ENCODE measurements at regions not wholly inside any gene's neighbourhood (a gene's known extent, or its start where the extent isn't known, plus 50 kb on each side); places are given as distances from the start of the nearest gene placed in this dataset.
"Not testable (repeated sequence)": the region's sequence is repeated elsewhere in the genome, so short reads cannot be mapped to it uniquely, and the experiment has no call there.

DNA sequence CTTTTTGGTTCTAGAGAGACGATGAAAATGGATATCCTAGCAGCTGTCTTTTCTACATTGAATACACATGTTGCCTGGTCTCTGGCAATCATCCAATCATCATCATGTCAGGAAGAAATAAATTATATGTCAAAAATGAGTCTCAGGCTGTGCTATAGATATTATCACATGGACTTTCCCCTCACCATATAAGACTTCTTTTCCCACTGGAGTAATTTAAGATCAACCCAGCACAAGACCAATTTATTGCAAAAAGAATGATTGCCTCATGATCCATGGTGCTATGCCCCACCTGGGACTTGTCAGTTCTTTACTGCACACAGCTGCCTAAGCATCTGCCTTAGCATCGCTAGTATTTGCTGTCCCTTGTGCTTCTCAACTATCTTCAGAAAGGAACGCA lies 783.7 kb upstream of the TMEFF2 start:
- DNase-seq (ENCODE audit: low spot score), result no peak
- intact Hi-C loops (cut with DNase I), result no loop called here
- no peak for ATAC-seq

GRCh38 chr2:192971981-192972380 lies 777.2 kb upstream of the TMEFF2 start:
- ATAC-seq (no peak), DNase-seq (ENCODE audit: low spot score) (no peak)
- intact Hi-C loops (cut with DNase I), result no loop called here

GRCh38 chr2:192969055-192969454 lies 774.3 kb upstream of the TMEFF2 start:
- intact Hi-C loops (cut with DNase I), result no loop called here
- ATAC-seq (no peak), DNase-seq (ENCODE audit: low spot score) (no peak)

- no peak for DNase-seq (ENCODE audit: low spot score)
- no peak for ATAC-seq
- intact Hi-C loops (cut with DNase I), result no loop called here
Measured at GRCh38 chr2:192960945-192961344, 766.2 kb upstream of the TMEFF2 start.

GRCh38 chr2:192958615-192959014 lies 763.9 kb upstream of the TMEFF2 start:
- DNase-seq (ENCODE audit: low spot score); intact Hi-C loops (cut with DNase I): not testable (repeated sequence)

DNA sequence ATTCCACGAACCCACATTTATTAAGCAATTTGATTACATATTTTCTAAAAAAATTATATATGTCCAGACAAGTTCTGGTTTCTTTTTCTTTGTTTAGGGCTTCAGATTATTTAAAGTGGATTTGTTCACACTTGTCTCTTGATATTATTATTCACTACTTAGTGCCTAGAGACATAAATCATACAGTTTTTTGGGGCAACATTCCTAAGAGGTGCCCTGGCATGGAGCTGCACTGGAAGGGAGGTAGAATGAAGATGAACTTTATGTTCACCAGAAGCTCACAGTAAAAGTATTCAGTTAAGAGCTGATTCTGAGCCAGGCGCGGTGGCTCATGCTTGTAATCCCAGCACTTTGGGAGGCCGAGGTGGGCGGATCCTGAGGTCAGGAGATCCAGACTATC lies 762.7 kb upstream of the TMEFF2 start:
- ATAC-seq (no peak), DNase-seq (ENCODE audit: low spot score) (no peak)
- intact Hi-C loops (cut with DNase I), result no loop called here

More at GRCh38 chr2:192958615-192959014, 763.9 kb upstream of the TMEFF2 start:
- not testable (repeated sequence) for ATAC-seq

DNA sequence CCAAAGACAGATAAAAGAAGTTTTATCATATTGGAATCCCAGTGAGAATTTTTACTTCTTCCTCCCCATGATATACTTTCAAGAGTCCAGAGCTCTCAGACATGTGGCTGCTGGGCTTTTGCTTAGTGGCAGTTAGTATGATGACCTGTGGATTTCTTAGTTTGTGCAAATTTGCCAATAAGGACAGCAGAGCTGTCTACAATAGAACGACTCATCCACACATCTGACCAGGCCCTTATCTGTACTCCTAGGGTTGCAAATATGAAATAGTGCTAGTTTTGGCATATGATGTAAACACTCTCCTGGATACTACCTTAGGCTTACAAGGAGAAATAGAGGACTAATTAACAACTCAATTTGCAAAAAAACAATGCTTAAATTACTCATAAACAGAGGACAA lies 758.4 kb upstream of the TMEFF2 start:
- ATAC-seq (no peak), DNase-seq (ENCODE audit: low spot score) (no peak)
- intact Hi-C loops (cut with DNase I), result no loop called here

DNA sequence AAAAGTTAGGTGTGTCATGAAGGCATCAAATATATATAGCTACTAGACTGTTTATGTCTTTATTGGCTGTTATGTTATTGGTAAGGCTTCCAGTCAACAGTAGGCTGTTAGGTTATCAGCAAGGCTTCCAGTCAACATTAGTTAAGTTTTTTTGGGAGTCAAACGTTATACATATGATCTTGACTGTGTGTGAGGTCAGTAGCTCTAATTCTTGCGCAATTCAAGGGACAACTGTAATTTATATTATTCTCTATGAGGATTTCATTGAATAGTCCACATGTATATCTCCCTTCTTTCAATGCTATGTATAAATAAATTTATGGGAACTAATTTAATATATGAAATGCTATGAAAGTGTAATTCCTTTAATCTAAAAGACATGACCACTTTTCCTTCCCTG lies 757.5 kb upstream of the TMEFF2 start:
- ATAC-seq (no peak), DNase-seq (ENCODE audit: low spot score) (no peak)
- intact Hi-C loops (cut with DNase I), result no loop called here

GRCh38 chr2:192948316-192948715 lies 753.6 kb upstream of the TMEFF2 start:
- no peak for DNase-seq (ENCODE audit: low spot score)
- intact Hi-C loops (cut with DNase I), result no loop called here
- no peak for ATAC-seq

GRCh38 chr2:192947352-192947751 lies 752.6 kb upstream of the TMEFF2 start:
- intact Hi-C loops (cut with DNase I), result no loop called here
- ATAC-seq, result no peak

DNA sequence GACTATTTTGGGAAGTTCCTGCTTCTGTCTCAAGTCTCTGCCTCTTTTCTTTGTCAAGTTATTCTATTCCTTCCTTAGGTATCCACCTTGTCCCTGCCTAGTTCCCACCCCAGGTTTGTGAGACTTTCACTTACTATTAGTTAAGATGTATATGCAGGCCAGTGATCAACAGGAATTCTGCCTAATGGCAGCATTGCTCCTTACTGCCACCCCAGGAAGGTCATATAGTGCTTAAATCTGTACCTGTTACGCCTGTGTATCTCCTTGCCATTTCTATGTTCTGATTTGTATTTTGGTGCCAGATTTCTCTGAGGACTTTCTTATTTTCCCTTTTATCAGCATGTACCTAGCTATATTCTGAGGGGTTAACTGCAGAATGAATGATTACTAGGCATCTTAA lies 746.0 kb upstream of the TMEFF2 start:
- no peak for ATAC-seq
- no peak for DNase-seq (ENCODE audit: low spot score)
- intact Hi-C loops (cut with DNase I), result no loop called here

More at GRCh38 chr2:192947352-192947751, 752.6 kb upstream of the TMEFF2 start:
- no peak for DNase-seq (ENCODE audit: low spot score)

DNA sequence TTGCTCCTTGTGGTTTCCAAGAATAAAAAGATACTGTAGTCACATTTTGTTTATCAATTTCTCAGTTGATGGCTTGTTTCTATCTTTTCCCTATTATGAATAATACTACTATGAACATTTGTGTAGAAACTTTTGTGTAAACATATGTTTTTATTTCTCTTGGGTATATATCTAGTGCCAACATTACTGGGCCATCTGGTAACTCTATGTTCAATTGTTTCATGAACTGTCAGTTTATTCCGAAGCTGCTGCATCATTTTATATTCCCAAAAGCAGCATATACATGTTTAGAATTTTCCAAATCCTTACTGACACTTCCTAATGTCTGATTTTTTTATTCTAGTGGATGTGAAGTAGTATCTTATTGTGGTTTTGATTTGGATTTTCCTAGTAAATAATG lies 737.6 kb upstream of the TMEFF2 start:
- intact Hi-C loops (cut with DNase I), result no loop called here
- no peak for ATAC-seq
- no peak for DNase-seq (ENCODE audit: low spot score)

DNA sequence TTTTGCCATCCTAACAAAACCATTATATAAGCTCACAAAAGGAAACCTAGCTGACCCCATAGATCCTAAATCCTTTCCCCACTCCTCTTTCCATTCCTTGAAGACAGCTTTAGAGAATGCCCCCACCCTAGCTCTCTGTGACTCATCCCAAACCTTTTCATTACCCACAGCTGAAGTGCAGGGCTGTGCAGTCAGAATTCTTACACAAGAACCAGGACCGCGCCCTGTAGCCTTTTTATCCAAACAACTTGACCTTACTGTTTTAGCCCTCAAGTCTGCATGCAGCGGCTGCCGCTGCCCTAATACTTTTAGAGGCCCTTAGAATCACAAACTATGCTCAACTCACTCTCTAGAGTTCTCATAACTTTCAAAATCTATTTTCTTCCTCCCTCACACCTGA lies 726.9 kb upstream of the TMEFF2 start:
- intact Hi-C loops (cut with DNase I); ATAC-seq; DNase-seq (ENCODE audit: low spot score): not testable (repeated sequence)

- no peak for DNase-seq (ENCODE audit: low spot score)
- intact Hi-C loops (cut with DNase I), result loop anchor here (5.0 kb wide), 1 partner anchor 1424 kb away; no protein-coding TSS in a partner anchor
- no peak for ATAC-seq
Measured at GRCh38 chr2:192901446-192901845, 706.7 kb upstream of the TMEFF2 start.

DNA sequence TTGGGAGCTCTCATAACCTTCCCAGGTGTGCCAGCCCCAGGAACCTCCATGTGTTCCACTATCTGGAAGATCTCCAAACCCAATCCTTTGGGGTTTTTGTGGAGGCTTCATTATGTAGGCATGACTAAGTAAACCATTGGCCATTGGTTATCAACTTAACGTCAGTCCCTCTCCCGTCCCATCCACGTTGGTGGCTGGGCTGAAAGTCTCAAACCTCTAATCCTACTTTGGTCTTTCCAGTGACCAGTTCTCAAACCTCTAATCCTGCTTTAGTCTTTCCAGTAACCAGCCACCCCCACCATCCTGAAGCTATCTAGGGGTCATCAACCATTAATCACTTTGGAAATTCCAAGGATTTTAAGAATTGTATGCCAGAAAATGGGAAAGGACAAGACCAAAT lies 704.7 kb upstream of the TMEFF2 start:
- intact Hi-C loops (cut with DNase I), result no loop called here
- no peak for DNase-seq (ENCODE audit: low spot score)
- no peak for ATAC-seq

DNA sequence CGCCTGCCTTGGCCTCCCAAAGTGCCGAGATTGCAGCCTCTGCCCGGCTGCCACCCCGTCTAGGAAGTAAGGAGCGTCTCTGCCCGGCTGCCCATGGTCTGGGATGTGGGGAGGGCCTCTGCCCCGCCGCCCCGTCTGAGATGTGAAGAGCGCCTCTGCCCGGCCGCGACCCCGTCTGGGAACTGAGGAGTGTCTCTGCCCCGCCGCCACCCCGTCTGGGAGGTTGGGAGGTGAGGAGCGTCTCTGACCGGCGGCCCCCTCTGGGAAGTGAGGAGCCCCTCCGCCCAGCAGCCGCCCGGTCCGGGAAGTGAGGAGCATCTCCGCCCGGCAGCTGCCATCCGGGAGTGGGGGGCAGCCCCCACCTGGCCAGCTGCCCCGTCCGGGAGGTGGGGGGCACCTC lies 699.2 kb upstream of the TMEFF2 start:
- not testable (repeated sequence) for DNase-seq (ENCODE audit: low spot score); ATAC-seq
- intact Hi-C loops (cut with DNase I), result loop anchor here (5.0 kb wide), 1 partner anchor 817 kb away; no protein-coding TSS in a partner anchor

DNA sequence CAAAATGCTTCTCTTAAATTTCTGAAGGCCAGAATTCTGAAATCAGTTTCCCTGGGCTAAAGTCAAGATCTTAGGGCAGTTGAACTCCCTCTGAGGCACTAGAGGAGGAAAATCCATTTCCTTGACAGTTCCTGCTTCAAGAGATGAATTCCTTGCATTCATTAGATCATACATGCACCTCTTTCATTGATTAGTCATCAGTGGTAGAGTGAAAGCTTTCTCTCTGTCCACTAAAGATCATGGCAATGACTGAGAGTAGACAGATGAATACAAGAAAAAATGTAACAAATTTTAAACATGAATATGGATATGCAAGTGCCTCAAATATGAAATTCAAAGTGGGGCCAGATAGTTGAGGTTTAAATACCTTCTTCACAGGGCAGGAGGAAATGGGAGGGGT lies 693.4 kb upstream of the TMEFF2 start:
- ATAC-seq (no peak), DNase-seq (ENCODE audit: low spot score) (no peak)
- intact Hi-C loops (cut with DNase I), result no loop called here

DNA sequence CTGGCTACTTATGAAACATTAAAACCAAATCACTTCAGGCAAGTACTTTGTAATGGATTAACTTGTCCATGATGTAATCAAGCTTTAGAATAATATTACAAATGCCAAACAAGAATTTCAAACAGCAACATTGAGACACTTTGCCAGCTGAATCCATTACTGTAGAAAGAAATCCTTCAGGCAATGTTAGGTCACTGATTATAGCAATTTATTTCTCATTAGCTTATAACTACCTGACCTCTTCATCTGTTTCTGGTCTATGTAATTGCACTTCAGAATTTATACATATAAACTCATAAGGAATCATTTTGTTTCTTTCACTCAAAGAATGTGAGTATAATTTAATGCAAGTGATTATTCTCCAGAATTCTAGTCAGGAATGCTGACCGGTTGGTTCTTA lies 692.6 kb upstream of the TMEFF2 start:
- DNase-seq (ENCODE audit: low spot score) (no peak), ATAC-seq (no peak)
- intact Hi-C loops (cut with DNase I), result no loop called here

- no peak for ATAC-seq
- no peak for DNase-seq (ENCODE audit: low spot score)
- intact Hi-C loops (cut with DNase I), result no loop called here
Measured at GRCh38 chr2:192886636-192887035, 691.9 kb upstream of the TMEFF2 start.

- no peak for DNase-seq (ENCODE audit: low spot score)
- no peak for ATAC-seq
- intact Hi-C loops (cut with DNase I), result no loop called here
Measured at GRCh38 chr2:192885569-192886160, 690.9 kb upstream of the TMEFF2 start.

DNA sequence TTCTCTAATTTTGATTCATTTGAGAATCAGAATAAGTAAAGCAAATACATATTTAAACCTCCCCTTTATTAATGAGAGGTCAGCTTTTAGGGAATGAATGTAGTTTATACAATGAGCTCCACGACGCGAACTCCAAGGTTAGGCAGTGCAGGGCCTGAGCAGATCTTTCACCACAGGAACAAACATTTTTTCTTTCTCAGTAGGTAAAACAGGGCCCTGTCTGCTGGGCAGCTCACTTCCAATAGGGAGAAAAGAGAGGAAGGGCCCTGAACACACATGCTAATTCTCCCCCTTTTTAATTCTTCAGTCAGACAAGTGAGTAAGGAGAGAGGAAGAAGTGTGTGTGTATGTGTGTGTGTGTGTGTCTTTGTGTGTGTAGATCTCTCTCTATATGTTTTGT lies 682.4 kb upstream of the TMEFF2 start:
- ATAC-seq, result no peak
- DNase-seq (ENCODE audit: low spot score), result no peak
- intact Hi-C loops (cut with DNase I), result no loop called here
